ENCODE measurements at regions not wholly inside any gene's neighbourhood (a gene's known extent, or its start where the extent isn't known, plus 50 kb on each side); places are given as distances from the start of the nearest gene placed in this dataset.

- Histone ChIP-seq H3K9me3 (no peaks in the 10 kb centered on the region), H3K4me1 (no peaks in the 10 kb centered on the region), H3K27me3 (no peaks in the 10 kb centered on the region), H3K36me3 (no peaks in the 10 kb centered on the region), H3K27ac (no peak overlapping the region), H3K4me3 (no peak overlapping the region)
- ATAC-seq, result no peak
- 94 to 95% methylated on average over 2 of the region's 2 CpGs for WGBS, 2 donors
- TF ChIP-seq CTCF (IDR thresholded peaks at IDR 0.05), result no peak
- no peak for DNase-seq
- FAIRE-seq, result no peak
- intact Hi-C loops (cut with DNase I), result no loop called here
These were observed 357.4 kb upstream of the PRICKLE1 start for GRCh38 chr12:42946871-42947381.

DNA sequence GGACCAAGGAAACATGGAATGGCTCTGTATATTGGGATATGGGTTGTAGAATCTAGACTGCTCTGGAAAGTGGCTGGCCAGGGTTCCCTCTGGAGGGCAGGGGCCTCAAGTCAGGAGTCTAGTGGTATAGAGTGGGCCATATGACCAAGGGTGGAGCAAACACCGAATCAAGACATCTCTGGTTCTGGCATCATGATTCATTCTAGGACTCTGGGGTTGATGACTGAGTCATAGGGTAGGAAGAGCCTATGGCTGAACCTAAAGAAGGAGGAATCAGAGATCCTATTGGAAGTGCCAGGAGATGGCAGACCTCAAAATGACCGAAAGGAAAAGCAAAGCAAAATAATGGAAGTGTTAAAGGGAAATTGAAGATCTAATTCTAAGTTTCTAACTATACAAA is 356.4 kb upstream of the PRICKLE1 start:
- Histone ChIP-seq H3K9me3 (no peaks in the 10 kb centered on the region), H3K27ac (no peak overlapping the region), H3K27me3 (no peaks in the 10 kb centered on the region), H3K4me1 (no peaks in the 10 kb centered on the region), H3K4me3 (no peak overlapping the region), H3K36me3 (no peaks in the 10 kb centered on the region)
- intact Hi-C loops (cut with DNase I), result no loop called here
- no peak for TF ChIP-seq CTCF (IDR thresholded peaks at IDR 0.05)
- FAIRE-seq (no peak), DNase-seq (no peak), ATAC-seq (no peak)
- WGBS, 2 donors, result 79 to 85% methylated on average over 2 of the region's 2 CpGs

GRCh38 chr12:42944516-42944915 is 355.0 kb upstream of the PRICKLE1 start:
- Histone ChIP-seq H3K9me3 (no peaks in the 10 kb centered on the region), H3K36me3 (no peaks in the 10 kb centered on the region), H3K27ac (no peak overlapping the region), H3K4me1 (no peaks in the 10 kb centered on the region), H3K27me3 (no peaks in the 10 kb centered on the region), H3K4me3 (no peak overlapping the region)
- ATAC-seq, result no peak
- TF ChIP-seq CTCF (IDR thresholded peaks at IDR 0.05), result no peak
- DNase-seq, result no peak
- intact Hi-C loops (cut with DNase I), result no loop called here
- WGBS, 2 donors, result 38 to 44% methylated on average over 2 of the region's 2 CpGs
- no peak for FAIRE-seq

DNA sequence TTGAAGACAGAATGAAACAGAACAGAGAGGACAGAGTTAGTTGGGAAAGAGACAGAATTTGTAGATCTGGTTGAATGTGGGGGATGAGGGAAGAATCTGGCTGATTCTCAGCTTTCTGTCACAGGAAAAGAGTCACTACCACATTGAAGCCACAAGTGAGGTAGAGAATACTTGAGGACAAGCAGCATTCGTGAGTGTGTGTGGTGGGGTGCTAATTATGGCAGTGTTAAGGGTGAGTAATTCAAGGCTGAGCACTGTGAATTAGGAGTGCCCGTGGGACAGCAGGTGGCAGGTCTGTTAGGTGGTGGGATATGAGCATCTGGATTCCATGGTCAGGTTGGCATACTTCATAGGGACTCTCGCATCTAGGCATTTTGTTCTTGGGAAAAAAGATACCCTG is 347.4 kb upstream of the PRICKLE1 start:
- ATAC-seq (no peak), FAIRE-seq (no peak), DNase-seq (no peak)
- Histone ChIP-seq H3K4me3 (no peak overlapping the region), H3K27ac (no peak overlapping the region), H3K36me3 (no peaks in the 10 kb centered on the region), H3K27me3 (no peaks in the 10 kb centered on the region), H3K4me1 (no peaks in the 10 kb centered on the region), H3K9me3 (no peaks in the 10 kb centered on the region)
- intact Hi-C loops (cut with DNase I), result no loop called here
- 70 to 71% methylated on average over 3 of the region's 3 CpGs for WGBS, 2 donors
- no peak for TF ChIP-seq CTCF (IDR thresholded peaks at IDR 0.05)

GRCh38 chr12:42936260-42936659 is 346.7 kb upstream of the PRICKLE1 start:
- FAIRE-seq, result no peak
- Histone ChIP-seq H3K36me3 (no peaks in the 10 kb centered on the region), H3K27ac (no peak overlapping the region), H3K27me3 (no peaks in the 10 kb centered on the region), H3K4me3 (no peak overlapping the region), H3K9me3 (no peaks in the 10 kb centered on the region), H3K4me1 (no peaks in the 10 kb centered on the region)
- DNase-seq, result no peak
- intact Hi-C loops (cut with DNase I), result no loop called here
- TF ChIP-seq CTCF (IDR thresholded peaks at IDR 0.05), result no peak
- WGBS, 2 donors, result 95 to 97% methylated on average over 1 of the region's 1 CpG
- ATAC-seq, result no peak
